ENCODE measurements at regions not wholly inside any gene's neighbourhood (a gene's known extent, or its start where the extent isn't known, plus 50 kb on each side); places are given as distances from the start of the nearest gene placed in this dataset.
"Not testable (repeated sequence)": the region's sequence is repeated elsewhere in the genome, so short reads cannot be mapped to it uniquely, and the experiment has no call there.

DNA sequence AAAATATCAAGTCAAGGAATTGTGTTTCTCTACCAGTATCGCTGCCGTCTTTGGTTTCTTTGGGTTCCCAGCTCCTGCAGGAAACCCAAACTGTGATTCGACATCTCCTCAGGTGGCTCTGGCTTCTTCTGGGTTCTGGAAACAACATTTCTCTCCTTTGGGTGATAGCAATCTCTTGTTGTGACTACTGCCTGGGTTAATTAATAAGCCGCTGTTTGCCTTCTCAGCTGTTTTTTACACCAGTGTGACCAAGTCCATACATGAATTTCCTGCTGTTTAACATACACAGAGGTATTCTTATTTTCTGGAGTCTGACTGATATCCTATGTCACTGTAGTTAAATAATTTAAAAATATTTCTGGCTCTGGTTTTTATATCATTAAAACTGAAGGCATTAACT lies 112.5 kb upstream of the DCC start:
- no peak overlapping the region for H3K4me3 ChIP-seq (ENCODE audit: low read depth, low read length)
- TF ChIP-seq, protein P1, sequence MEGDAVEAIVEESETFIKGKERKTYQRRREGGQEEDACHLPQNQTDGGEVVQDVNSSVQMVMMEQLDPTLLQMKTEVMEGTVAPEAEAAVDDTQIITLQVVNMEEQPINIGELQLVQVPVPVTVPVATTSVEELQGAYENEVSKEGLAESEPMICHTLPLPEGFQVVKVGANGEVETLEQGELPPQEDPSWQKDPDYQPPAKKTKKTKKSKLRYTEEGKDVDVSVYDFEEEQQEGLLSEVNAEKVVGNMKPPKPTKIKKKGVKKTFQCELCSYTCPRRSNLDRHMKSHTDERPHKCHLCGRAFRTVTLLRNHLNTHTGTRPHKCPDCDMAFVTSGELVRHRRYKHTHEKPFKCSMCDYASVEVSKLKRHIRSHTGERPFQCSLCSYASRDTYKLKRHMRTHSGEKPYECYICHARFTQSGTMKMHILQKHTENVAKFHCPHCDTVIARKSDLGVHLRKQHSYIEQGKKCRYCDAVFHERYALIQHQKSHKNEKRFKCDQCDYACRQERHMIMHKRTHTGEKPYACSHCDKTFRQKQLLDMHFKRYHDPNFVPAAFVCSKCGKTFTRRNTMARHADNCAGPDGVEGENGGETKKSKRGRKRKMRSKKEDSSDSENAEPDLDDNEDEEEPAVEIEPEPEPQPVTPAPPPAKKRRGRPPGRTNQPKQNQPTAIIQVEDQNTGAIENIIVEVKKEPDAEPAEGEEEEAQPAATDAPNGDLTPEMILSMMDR (IDR thresholded peaks at IDR 0.05; ENCODE audit: borderline replicate concordance, insufficient read depth, low read depth, low read length): no peak

DNA sequence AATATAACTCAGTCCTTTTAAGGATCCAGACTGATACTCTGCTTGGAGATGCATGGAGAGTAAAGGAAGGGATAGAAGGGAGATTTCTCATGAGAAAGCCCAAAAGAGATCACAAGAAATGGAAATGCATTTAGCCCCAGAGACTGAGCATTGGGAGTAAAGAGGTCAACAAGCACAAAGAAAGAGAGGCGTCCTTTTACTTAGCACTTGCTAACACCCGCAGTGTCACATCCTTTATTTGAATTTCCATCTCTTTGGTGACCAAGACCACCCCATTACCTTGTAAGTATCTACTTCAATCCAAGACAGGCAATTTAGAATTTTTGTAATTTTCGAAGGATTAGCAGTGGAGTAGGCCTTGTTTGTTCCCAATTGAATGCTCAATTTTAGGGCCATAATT lies 111.8 kb upstream of the DCC start:
- H3K4me3 ChIP-seq (ENCODE audit: low read depth, low read length): no peak overlapping the region
- TF ChIP-seq, protein P1 (IDR thresholded peaks at IDR 0.05; ENCODE audit: borderline replicate concordance, insufficient read depth, low read depth, low read length): no peak

DNA sequence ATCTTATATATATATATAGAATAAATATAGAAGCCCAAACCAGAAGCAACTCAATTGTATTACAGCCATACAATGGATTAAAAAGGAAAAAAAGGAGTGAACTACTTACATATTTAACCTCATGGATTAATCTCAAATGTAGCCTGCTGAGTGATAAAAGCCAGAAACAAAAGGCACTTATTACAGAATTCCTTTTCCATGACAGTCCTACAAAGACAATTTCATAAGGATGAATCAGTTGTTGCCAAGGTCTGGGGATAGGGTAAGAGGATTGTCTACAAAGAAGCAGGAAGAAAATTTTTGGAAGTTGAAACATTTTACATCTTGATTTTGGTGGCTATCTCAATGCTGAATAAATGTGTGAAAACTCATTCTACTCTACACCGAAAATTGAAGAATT lies 103.9 kb upstream of the DCC start:
- TF ChIP-seq, protein P1 (IDR thresholded peaks at IDR 0.05; ENCODE audit: borderline replicate concordance, insufficient read depth, low read depth, low read length): no peak
- no peak overlapping the region for H3K4me3 ChIP-seq (ENCODE audit: low read depth, low read length)

DNA sequence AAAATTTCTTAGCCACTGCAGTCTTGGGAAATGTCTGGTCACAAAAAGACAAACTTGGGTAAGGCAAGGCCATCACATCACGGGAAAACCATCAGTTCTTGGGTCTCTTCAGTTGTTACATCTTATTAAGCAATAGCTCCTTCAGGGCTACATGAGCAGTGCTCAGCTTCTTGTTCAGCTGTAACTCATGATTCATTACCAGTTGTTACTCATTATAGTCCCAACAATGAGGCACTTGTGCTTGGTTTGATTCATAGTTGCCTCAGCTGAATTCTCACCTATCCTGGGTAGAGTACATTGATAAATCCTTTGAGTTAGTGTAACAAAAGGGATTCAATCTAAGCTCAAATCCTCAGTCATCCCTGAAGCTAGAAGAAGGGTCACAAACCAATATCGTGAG lies 102.4 kb upstream of the DCC start:
- H3K4me3 ChIP-seq (ENCODE audit: low read depth, low read length): no peak overlapping the region
- TF ChIP-seq, protein P1 (IDR thresholded peaks at IDR 0.05; ENCODE audit: borderline replicate concordance, insufficient read depth, low read depth, low read length): no peak

DNA sequence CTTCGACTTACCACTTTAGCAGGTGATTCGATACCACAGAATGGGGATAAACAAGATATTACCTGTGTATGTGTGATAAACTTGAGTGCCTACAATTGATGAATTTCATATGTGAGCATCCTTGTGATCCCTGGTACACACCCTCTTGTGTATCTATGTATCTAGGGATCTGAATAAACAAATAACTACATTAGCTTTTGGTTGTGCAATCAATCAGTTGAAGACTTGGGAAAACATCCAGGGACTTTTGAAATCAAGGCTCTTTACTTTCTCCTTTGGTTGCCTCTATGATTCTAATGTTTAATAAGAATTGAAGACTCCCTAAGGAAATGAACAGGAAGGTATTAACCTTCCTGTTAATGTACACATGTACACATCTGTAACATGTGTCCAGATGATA lies 97.3 kb upstream of the DCC start:
- H3K4me3 ChIP-seq (ENCODE audit: low read depth, low read length): no peak overlapping the region
- TF ChIP-seq, protein P1 (IDR thresholded peaks at IDR 0.05; ENCODE audit: borderline replicate concordance, insufficient read depth, low read depth, low read length): no peak

DNA sequence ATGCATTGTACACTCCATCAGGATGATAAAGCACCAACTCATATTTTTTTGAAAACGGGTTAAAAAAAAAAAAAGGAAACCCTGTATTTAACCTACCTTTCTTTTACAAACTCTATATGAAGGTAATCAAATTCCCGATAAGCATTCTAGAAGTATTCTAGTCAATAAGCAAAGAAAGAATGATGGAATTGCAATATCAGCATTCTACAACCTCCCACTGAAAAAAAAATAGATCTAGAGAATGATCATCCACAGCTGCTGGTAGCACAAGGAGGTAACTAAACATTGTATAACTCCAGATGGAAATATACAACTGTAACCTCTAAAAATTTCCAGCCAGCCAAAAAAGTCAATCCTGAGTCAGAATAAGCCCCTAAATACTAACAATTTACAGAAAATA lies 95.3 kb upstream of the DCC start:
- H3K4me3 ChIP-seq (ENCODE audit: low read depth, low read length): no peak overlapping the region
- TF ChIP-seq, protein P1 (IDR thresholded peaks at IDR 0.05; ENCODE audit: borderline replicate concordance, insufficient read depth, low read depth, low read length): no peak

DNA sequence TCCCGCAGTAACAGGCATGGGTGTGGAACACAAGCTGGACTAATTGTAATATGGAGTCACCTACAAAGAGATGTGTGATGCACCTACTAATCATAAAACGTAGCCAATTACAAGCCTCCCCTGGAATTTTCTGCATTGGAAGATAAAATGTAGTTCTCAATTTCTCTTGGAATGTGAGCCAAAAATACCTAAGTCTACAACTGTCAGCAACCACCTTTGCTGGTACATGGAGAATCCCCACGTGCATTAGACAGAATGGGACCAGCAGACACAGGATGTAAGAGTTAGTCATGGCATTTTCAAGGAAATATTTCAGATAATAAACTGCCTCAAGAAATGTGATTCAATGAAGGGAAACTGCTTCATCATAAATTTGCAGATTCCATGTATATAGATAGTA lies 85.6 kb upstream of the DCC start:
- TF ChIP-seq, protein P1 (IDR thresholded peaks at IDR 0.05; ENCODE audit: borderline replicate concordance, insufficient read depth, low read depth, low read length): no peak
- no peak overlapping the region for H3K4me3 ChIP-seq (ENCODE audit: low read depth, low read length)

DNA sequence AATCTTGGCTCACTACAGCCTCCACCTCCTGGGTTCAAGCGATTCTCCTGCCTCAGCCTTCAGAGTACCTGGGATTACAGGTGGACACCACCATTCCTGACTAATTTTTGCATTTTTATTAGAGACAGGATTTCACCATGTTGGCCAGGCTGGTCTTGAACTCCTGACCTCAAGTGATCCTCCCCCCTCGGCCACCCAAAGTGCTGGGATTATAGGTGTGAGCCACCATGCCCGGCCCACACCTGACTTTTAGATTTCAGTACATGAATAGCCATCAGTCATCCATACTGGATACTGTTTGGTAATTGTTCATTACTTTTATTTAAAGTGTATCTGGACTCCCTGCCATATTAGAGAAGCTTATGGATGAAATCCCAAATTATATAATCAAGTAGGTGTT lies 82.6 kb upstream of the DCC start:
- H3K4me3 ChIP-seq (ENCODE audit: low read depth, low read length): not testable (repeated sequence)
